KMS-11 (cell line): ENCODE measurements at regions not wholly inside any gene's neighbourhood (a gene's known extent, or its start where the extent isn't known, plus 50 kb on each side); places are given as distances from the start of the nearest gene placed in this dataset.

Experiments used
- H2AFZ ChIP-seq: fragments of 200-600 bp; sonication (generic); 2 replicates; pipeline ENCODE4 v1.6.1; 2016; ENCODE audit warnings: antibody characterized with exemption, mixed run types, low read depth
- H3K27ac ChIP-seq: fragments of 200-600 bp; sonication (generic); 2 replicates; pipeline ENCODE4 v1.6.1; 2016; ENCODE audit warnings: mild to moderate bottlenecking, mixed run types
- H3K27me3 ChIP-seq: fragments of 200-600 bp; sonication (generic); 2 replicates; pipeline ENCODE4 v1.6.1; 2017; ENCODE audit warnings: mild to moderate bottlenecking, low read depth, mixed run types, moderate library complexity; ENCODE audit not compliant: insufficient read depth
- H3K36me3 ChIP-seq: fragments of 200-600 bp; sonication (generic); 2 replicates; pipeline ENCODE4 v1.6.1; 2017; ENCODE audit warnings: mild to moderate bottlenecking, mixed run types; ENCODE audit not compliant: insufficient read depth
- H3K4me1 ChIP-seq: fragments of 200-600 bp; sonication (generic); 2 replicates; pipeline ENCODE4 v1.6.1; 2016; ENCODE audit warnings: mild to moderate bottlenecking, low read depth, mixed run types; ENCODE audit not compliant: poor library complexity, severe bottlenecking
- H3K4me2 ChIP-seq: fragments of 200-600 bp; sonication (generic); 2 replicates; pipeline ENCODE4 v1.7.0; 2016; ENCODE audit warnings: mild to moderate bottlenecking, mixed run types
- H3K4me3 ChIP-seq: fragments of 200-600 bp; sonication (generic); IDR thresholded peaks from 2 replicates; pipeline ENCODE4 v1.6.1; 2017; ENCODE audit warnings: low read depth, low read length, mixed read lengths; ENCODE audit not compliant: insufficient read depth
- H3K79me2 ChIP-seq: fragments of 200-600 bp; sonication (generic); 2 replicates; pipeline ENCODE4 v1.6.1; 2016; ENCODE audit warnings: low read depth, mixed run types; ENCODE audit not compliant: insufficient read depth
- H3K9ac ChIP-seq: fragments of 200-600 bp; sonication (generic); 2 replicates; pipeline ENCODE4 v1.6.1; 2016; ENCODE audit warnings: mild to moderate bottlenecking, mixed run types
- H4K20me1 ChIP-seq: fragments of 200-600 bp; sonication (generic); 2 replicates; pipeline ENCODE4 v1.6.1; 2016; ENCODE audit warnings: mild to moderate bottlenecking, mixed run types; ENCODE audit not compliant: insufficient read depth
- TF ChIP-seq, protein P1 (sequence below): fragments of 200-600 bp; sonication (generic); conservative IDR thresholded peaks from 2 replicates; pipeline ENCODE4 v1.6.1; 2017; ENCODE audit warnings: low read depth, mild to moderate bottlenecking, antibody characterized with exemption, low read length, moderate library complexity, mixed read lengths

DNA sequence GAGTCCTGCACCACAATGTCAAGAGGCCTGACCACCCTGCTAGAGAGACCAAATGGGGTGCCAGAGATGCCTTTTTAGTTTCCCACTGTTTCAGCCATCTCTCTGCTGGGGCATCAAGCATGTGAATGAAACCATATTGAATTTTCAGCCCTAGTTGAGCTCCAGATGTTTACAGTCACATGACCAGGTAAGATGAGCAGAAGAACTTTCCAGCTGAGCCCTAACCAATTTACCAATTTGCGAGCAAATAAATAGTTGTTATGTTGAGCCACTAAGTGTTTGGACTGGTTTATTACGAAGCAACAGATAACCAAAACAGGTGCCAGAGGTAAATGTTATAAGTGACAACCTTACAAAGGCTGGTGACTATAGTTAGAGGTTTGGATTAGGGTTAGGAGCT, 209.1 kb upstream of the CCL2 start:
- H3K4me1 ChIP-seq = no peaks in the 10 kb centered on the region
- H4K20me1 ChIP-seq = no peaks in the 10 kb centered on the region
- H3K4me3 ChIP-seq = no peak overlapping the region
- no peaks in the 10 kb centered on the region for H3K79me2 ChIP-seq
- H3K9ac ChIP-seq = no peak overlapping the region
- no peaks in the 10 kb centered on the region for H3K36me3 ChIP-seq
- TF ChIP-seq, protein P1, sequence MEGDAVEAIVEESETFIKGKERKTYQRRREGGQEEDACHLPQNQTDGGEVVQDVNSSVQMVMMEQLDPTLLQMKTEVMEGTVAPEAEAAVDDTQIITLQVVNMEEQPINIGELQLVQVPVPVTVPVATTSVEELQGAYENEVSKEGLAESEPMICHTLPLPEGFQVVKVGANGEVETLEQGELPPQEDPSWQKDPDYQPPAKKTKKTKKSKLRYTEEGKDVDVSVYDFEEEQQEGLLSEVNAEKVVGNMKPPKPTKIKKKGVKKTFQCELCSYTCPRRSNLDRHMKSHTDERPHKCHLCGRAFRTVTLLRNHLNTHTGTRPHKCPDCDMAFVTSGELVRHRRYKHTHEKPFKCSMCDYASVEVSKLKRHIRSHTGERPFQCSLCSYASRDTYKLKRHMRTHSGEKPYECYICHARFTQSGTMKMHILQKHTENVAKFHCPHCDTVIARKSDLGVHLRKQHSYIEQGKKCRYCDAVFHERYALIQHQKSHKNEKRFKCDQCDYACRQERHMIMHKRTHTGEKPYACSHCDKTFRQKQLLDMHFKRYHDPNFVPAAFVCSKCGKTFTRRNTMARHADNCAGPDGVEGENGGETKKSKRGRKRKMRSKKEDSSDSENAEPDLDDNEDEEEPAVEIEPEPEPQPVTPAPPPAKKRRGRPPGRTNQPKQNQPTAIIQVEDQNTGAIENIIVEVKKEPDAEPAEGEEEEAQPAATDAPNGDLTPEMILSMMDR = no peak
- H2AFZ ChIP-seq = no peak overlapping the region
- H3K27me3 ChIP-seq = no peaks in the 10 kb centered on the region
- no peak overlapping the region for H3K27ac ChIP-seq
- H3K4me2 ChIP-seq = no peak overlapping the region

DNA sequence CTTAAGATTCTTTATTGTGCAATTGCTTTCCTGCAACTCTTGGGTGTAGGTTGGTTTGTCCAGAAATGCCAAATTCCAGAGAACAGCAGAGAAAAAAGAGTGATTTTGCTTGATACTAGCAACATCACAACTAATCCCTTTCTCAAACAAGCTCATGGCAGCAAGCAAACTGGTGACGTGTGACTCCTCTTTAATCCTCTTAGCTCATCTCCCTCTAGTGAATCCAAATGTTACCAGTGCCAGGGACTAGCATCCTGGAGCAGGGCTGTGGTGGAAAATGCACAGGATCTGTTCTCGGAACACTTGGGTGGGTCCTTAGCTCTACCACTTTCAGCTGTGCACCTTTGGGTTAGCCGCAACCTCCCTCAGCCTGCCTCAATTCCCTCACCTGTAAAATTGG, 204.0 kb upstream of the CCL2 start:
- Histone ChIP-seq H3K79me2 (no peaks in the 10 kb centered on the region), H4K20me1 (no peaks in the 10 kb centered on the region), H3K27ac (no peak overlapping the region), H2AFZ (no peak overlapping the region), H3K4me1 (no peaks in the 10 kb centered on the region), H3K36me3 (no peaks in the 10 kb centered on the region), H3K4me2 (no peak overlapping the region), H3K27me3 (no peaks in the 10 kb centered on the region), H3K4me3 (no peak overlapping the region), H3K9ac (no peak overlapping the region)
- TF ChIP-seq, protein P1 = no peak

DNA sequence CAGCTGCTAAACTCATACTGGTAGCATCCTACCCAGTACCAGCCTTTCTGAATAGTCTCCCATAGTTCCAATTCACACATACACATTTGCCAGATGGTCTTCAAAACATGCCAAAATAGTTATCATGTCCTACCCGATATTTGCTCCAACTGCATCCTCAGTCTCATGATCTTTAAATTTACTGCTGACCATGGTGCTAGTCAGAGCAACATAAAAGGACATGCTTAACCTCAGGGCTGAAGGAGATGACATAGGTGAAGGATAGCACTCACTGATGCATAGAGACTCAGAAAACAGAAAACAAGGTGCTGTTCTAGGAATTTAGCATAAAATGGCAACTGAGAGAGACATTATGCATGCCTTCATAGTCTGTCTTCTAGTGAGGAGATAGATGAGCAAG, 200.6 kb upstream of the CCL2 start:
- no peak overlapping the region for H3K9ac ChIP-seq
- no peak overlapping the region for H3K27ac ChIP-seq
- no peaks in the 10 kb centered on the region for H3K79me2 ChIP-seq
- TF ChIP-seq, protein P1 = no peak
- H3K36me3 ChIP-seq = no peaks in the 10 kb centered on the region
- no peak overlapping the region for H3K4me3 ChIP-seq
- H2AFZ ChIP-seq = no peak overlapping the region
- no peaks in the 10 kb centered on the region for H3K27me3 ChIP-seq
- H3K4me1 ChIP-seq = no peaks in the 10 kb centered on the region
- no peaks in the 10 kb centered on the region for H4K20me1 ChIP-seq
- no peak overlapping the region for H3K4me2 ChIP-seq

DNA sequence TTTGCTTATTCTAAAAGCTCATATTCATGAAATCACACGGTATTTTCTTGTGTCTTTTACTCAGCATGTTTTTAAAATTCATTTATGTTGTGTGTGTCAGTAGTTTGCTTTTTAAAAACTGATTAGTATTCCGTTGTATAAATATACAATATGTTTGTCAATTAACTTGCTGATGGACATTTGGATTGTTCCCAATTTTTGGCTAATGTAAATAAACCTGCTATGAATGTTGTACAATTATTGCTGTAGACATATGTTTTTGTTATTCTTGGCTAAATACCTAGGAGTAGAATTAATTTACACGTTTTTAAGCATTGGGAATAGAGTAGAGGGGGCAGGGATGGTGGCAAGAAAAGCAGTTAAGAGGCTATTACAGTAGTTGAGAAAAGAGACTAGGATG, 199.5 kb upstream of the CCL2 start:
- Histone ChIP-seq H4K20me1 (no peaks in the 10 kb centered on the region), H3K27ac (no peak overlapping the region), H3K9ac (no peak overlapping the region), H3K4me3 (no peak overlapping the region), H3K36me3 (no peaks in the 10 kb centered on the region), H3K4me2 (no peak overlapping the region), H3K4me1 (no peaks in the 10 kb centered on the region), H2AFZ (no peak overlapping the region), H3K79me2 (no peaks in the 10 kb centered on the region), H3K27me3 (no peaks in the 10 kb centered on the region)
- TF ChIP-seq, protein P1 = no peak
